Left ventricle myocardium superior (tissue), 1 donor: ENCODE measurements at regions not wholly inside any gene's neighbourhood (a gene's known extent, or its start where the extent isn't known, plus 50 kb on each side); places are given as distances from the start of the nearest gene placed in this dataset.
A peak's percentile ranks its signal among the peaks of the same experiment; 100 is the strongest.

Experiments used
- ATAC-seq: fragments of 200-7000 bp; cut with Tn5 transposase; one replicate; pipeline ENCODE4 v1.9.1; 2020; ENCODE audit warnings: mild to moderate bottlenecking, moderate library complexity
- DNase-seq: peaks from one replicate; pipeline ENCODE4 v3.0.0-alpha.2; 2020
- intact Hi-C: fragments of 100-400 bp; cut with micrococcal nuclease; formaldehyde crosslinking; loops from one replicate; pipeline ENCODE4 v1.11.0; 2022
- donor health status: DM: no; HTN: yes; CAD: no; lungs with severe emphysema.

DNA sequence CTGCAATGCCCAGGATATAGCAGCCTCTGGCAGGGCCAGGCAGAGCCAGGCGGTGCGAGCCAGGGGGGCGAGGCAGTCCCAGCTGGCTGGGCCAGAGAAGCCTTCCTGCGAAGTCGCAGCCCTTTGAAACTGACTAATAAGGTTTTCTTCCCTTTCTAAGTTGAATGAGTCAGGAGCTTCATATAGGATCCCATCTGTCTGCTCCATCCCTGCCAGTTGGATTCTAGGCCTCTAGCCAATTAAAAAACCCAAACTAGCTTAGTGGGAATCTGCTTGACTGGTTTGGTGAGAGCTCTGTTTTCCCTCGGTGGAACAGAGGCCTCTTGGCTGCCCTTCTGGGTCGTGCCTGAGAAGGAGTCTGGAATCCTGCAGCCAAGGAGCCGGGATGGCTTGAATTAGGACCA lies 70.1 kb upstream of the RAPGEF1 start:
- intact Hi-C loops, result no loop called here
- ATAC-seq, result no peak
- no peak for DNase-seq

DNA sequence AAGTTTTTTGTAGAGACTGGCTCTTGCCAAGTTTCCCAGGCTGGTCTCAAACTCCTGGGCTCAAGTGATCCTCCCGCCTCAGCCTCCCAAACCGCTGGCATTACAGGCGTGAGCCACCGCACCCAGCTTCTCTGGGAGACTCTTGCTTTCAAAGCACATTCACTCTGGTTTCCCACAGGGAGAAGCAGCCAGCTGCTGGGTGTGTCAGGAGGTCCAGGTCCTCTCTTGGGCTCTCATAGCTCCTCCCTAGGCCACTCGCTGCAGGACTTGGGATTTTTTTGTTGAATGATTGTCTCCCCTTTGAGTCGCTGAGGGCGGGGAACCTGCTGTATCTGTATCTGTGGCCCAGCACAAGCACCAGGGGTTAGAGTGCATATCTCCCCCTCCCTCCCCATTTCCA lies 68.4 kb upstream of the RAPGEF1 start:
- intact Hi-C loops, result no loop called here
- ATAC-seq (no peak), DNase-seq (no peak)

DNA sequence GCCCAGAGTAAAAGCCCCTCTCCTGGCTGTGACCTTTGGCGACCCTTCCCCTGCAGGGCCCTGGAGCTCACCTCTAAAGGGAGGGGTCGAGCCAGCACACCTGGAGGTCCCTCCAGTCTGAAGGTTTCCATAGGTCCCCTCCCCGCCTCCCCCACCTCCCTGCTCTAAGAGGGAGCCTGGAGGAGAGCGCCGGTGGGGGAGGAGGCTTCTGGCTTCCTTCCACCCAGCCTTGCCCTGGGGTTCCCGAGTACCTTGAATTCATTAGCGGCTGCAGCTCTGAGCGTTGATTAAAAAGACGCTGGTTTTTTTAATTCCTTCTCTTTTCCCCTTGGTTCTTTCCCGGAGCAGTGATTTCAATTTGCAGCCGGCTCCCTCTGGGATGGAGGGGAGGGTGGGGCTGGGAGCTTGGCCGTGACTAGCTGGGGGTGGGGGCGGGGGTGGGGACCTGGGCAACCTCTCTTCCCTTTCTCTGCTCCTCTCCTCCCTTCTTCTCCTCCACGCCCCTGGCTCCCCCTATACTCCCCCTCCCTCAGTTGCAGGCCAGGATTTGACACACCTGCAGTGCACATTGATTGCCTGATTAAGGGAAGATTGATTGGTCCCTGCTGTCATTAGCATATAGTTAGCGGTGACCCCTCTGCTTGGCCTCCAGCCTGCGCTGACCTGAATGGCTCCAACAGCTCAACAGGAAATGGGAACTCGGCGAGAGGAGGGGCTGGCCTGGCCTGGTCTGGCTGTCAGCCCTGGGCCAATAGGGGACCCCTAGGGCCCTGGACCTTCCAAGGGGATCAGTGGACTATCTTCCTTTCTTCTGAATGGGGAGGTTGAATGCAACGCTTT lies 67.5 kb upstream of the RAPGEF1 start:
- DNase-seq (no peak), ATAC-seq (no peak)
- intact Hi-C loops, result no loop called here

DNA sequence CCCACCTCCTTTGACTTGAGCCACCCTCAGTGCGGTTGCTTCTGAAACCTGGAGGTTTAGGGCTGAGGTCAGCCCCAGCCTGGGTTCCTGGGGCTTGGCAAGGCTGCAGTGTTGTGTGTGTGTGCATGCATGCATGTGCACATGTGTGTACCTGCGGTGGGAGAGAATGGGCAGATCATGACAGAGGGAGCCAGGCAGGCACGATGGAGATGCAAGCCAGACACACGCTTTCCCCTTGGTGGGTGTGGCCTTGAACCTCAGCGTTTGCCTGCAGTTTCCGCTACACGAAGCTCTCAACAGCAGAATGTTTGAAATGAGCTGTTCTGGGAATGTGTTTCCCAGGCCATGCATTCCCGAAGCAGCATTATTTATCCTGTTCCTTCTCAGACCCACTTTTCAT lies 65.9 kb upstream of the RAPGEF1 start:
- ATAC-seq (no peak), DNase-seq (no peak)
- intact Hi-C loops, result no loop called here

DNA sequence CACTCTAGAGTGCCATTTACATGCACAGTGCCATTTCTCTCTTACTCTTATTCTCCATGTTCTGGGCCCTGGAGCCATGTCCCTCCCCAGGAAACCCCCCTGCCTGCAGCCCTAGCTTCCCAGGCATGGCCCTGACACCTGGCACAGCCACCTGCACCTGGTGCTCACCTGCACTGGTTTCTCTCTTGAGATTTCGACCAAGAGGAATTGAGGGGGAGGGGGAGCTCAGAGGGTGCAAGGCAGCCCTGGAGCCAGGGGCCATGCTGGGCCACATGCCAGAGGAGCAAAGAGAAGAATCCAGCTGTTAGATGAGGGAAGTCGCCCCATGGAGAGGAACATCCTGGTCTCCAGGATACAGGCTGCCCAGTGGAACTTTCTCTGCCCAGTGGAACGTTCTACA lies 65.0 kb upstream of the RAPGEF1 start:
- no peak for DNase-seq
- no peak for ATAC-seq
- intact Hi-C loops, result no loop called here

DNA sequence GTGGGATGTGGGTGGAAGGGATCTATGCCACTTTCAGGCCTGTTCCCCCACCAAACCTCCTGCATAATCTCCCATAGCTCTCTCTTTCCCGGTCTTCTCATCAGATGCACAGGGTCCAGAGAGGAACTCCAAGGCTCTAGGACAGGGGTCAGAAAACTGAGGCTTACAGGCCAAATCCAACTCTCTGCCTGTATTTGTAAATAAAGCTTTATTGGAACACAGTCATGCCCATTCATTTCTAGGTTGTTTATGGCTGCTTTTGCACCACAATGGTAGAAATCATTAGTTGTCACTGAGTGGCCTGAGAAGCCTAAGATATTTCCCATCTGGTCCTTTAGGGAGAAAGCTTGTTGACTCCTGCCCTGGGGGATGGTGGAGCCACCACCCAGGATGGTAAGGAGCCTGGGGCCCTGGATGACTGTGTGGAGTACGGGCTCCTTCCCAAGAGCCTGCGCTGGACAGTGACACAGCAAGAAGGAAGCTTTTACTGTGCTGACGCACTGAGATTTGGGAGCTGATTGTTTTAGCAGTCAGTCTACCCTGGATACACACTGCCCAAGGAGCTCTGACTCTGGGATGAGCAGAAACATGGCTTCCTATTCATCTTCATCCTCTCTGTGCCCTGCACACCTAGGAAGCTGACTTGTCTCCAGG lies 64.0 kb upstream of the RAPGEF1 start:
- ATAC-seq (no peak), DNase-seq (no peak)
- intact Hi-C loops, result no loop called here

DNA sequence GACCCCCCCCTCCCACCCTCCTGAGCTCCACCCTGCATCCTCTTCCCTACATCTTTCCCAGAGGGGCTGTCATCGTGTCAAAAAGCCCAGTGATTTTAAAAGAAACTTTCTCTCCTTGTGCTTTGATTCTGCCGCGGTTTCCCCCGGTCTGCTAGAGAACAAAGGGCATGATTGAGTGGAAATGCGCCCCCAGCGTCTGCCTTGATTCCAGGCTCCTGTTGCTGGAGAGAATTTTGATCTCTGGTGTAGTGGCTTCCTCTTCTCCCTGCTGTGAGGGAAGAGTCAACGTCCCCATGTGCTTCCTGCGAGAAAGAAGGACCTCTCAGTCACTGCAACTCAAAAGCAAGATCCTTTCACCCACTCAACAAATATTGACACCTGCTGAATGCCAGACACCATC lies 61.9 kb upstream of the RAPGEF1 start:
- ATAC-seq (no peak), DNase-seq (no peak)
- intact Hi-C loops, result no loop called here

DNA sequence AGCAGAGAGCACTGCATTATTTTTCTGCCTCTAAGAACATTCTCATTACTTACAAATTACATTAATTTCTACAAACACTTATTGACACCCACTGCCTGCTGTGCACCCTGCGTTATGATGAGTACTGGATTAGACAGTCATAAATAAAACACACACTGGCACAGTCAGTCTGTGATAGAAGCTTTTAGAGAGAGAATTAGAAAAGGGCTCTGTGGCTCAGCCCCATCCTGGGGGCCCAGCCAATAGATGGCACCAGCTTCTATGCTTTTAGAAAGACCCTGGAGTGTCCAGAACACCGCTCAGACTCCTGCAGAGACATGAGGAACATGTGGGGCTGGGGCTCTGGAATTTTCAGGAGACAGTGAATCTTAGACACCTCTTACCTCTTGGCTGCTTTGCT lies 61.0 kb upstream of the RAPGEF1 start:
- ATAC-seq, result no peak
- no peak for DNase-seq
- intact Hi-C loops, result no loop called here

DNA sequence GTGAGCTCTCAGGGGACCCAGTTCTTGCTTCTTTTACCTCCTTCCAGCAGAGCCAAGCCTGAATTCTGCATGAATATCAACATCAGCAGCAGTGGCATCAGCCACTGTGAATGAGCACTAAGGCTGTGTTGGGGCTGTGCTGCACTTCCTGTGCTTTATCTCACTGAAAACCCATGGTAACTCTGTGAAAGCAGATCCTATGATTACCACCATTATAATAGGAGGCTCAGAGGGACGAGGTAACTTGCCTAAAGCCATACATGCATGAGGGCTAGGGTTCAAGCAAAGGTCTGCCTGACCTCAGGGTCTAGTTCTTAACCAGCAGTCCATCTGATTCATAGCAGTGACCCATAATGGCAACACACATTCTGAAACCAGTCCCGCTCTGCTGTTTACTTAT lies 60.5 kb upstream of the RAPGEF1 start:
- DNase-seq (no peak), ATAC-seq (no peak)
- intact Hi-C loops, result no loop called here

DNA sequence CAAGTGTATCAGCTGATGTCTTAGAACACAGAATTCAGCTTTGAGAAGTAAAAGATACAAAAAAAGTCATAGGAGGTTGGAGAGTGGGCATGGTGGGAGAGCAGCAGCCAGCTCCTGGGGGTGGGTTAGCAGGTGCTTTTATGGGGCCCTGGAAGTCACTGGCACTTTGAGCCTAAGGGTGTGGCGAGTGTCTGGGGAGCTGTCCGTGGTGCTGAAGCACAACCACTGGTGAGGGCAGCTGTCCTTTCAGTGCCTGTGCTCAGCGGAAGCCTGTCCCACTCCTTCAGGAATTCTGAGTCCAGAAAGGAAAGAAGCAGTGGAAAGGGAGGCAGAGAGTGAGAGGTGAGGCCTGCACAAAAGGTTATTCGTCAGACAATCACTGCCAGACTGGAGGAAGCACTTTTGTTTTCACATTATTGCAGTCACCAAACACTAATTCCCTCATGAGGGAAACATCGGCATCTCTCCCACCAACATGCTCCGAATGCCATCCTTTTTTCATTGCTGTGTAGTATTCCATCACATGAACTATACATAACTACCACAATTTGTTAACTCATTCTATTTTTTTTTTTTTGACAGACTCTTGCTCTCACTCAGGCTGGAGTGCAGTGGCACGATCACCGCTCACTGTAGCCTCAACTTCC lies 59.4 kb upstream of the RAPGEF1 start:
- DNase-seq (peak; percentile 73), ATAC-seq (peak; percentile 66)
- intact Hi-C loops, result no loop called here

DNA sequence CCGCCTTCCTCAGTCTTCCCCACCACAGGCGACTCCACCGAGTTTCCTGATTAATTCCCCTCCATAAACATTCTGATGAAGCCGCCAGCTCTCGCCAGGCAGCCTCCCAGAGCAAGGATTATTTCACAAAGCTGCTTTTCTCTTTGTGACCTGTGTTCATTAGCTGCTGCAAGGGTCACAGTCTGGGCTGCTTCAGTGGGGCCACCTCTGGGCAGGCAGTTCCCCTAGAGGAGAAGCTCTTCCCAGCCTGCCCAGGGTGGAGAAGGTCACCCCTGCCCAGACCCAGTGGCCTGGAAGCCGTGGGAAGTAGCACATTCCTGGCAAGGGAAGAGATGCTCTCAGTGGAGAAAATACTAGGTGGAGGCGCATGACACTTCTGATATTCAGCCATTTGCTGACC lies 58.4 kb upstream of the RAPGEF1 start:
- intact Hi-C loops, result no loop called here
- DNase-seq, result no peak
- no peak for ATAC-seq

DNA sequence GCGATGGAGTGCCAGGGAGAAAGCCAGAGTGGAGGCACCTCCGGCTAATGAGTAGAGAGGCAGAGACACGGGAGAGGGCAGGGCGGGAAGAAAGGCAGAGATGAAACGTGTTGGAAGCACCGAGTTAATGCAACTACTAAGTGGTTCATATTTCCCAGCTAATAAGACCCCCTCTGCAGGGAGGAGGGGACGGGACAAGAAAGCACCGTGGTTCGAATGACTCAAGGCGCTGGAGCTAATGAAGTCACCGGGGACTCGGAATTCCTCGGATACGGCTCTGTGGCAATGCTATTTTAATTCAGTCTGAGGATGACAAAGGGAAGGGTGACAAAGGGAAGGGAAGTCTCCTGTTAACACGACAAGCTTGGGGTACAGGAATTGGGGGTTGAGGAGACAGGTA lies 54.5 kb upstream of the RAPGEF1 start:
- DNase-seq, result no peak
- intact Hi-C loops, result no loop called here
- ATAC-seq, result no peak

DNA sequence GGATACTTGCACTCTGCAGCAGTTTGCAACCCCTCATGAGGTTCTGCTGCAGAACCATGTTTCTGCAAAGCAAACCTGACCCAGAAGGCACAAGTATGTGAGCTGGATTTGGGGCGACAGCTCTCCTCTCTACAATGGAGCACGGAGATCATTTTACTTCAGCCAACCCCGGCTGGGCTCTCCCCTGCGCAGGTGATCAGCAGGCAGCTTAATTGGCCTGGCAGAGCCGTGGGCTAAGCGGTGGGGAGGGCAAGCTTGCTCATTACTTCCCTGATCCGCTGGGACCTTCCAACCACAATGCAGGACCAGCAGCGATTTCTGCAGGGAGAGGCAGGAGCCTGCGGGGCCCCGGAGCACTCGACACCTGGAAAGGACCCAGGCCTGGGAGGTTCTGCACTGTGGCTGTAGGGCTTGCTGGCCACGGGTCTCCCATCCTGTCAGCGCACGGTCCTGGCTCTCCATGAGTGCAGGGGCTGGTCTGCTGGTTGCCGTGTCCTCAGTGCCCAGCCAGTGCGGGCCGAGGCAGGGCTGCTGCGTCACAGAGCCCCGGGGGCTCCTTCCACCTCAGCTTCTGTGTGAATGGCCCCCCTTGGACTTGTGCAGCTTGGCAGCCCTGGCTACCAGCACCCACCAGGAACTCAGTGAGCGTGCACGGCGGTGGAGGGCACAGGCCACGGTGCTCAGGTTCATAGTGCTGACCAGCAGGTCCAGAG lies 51.8 kb upstream of the RAPGEF1 start:
- DNase-seq, result no peak
- intact Hi-C loops, result no loop called here
- no peak for ATAC-seq
